Activated CD4-positive, CD25-positive, alpha-beta regulatory T cell (primary cell): ENCODE measurements at regions not wholly inside any gene's neighbourhood (a gene's known extent, or its start where the extent isn't known, plus 50 kb on each side); places are given as distances from the start of the nearest gene placed in this dataset.
"Not testable (repeated sequence)": the region's sequence is repeated elsewhere in the genome, so short reads cannot be mapped to it uniquely, and the experiment has no call there.

Experiments used
- DNase-seq, 4 experiments: peaks; one replicate each; lab custom pipeline; 2025; lab: John Stamatoyannopoulos, UW

DNA sequence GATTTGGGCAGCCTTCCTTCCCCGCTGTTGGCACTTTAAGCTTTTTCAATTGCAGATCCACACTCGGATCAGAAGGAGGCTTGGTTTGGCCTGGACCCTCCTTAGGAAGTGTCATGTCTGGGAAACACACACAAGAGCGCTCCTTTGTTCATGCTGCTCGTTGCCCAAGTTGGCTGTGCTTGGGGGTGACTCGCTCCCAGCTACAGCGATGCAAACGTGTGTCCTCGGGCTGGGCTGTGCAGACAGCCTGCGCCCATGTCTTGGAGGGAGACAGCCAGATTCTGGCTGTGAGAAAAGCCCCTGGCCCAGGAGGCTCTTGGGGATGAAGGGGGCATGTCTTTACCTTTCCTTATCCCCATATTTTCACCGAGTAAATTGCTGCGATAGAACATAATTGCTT is 665.6 kb upstream of the EEF2KMT start:
- no peak for DNase-seq

DNA sequence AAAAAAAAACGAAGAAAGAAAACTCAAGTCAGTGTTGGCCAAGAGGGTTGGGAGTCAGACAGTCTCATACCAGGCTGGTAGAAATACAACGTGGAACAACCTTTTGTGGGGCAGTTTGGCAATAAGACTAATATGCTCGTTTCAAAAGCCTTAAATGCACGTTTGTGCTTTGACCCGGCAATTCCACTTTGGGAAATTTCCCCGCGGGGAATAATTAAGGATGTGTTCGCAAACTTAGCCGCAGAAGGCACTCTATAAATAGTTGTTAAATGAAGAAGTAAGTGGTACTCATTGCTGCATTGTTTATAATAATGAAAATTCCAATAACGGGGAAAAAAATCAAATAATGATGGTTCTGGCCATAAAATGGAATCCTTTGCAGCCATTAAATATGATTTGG is 664.8 kb upstream of the EEF2KMT start:
- no peak for DNase-seq

DNA sequence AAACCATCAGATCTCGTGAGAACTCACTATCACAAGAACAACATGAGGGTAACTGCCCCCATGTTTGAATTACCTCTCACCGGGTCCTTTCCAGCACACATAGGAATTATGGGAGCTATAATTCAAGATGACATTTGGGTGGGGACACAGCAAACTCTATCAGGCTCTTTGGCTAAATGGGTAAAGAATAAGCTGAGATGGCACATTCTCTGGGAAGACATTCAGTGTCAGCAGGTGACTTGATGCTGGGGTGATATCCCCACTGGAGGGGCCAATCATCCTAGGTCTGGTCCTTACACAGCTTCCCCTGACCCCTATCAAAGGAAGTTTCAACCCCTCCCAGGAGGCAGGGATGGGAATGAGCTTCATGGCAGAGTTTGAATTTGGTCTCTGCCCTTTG is 664.0 kb upstream of the EEF2KMT start:
- DNase-seq: no peak

DNA sequence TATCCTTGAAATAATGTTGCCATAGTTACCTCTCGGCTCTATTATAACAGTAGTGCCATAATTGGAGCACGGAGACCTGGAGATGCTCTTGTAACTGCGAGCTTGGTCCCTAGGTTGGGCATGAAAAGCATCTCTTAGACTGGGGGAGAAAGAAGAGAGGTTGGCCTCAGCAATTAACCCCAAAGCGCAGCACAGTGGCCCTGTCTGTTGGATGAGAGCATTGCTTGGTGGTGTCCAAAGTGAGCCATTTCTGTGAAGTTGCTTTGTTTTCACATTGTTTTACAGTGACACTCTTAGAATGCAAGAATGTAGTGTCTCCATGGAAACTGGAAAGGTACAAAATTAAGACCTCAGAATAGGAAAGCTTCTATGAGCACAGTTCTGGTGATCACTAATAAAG is 660.7 kb upstream of the EEF2KMT start:
- DNase-seq: no peak

DNA sequence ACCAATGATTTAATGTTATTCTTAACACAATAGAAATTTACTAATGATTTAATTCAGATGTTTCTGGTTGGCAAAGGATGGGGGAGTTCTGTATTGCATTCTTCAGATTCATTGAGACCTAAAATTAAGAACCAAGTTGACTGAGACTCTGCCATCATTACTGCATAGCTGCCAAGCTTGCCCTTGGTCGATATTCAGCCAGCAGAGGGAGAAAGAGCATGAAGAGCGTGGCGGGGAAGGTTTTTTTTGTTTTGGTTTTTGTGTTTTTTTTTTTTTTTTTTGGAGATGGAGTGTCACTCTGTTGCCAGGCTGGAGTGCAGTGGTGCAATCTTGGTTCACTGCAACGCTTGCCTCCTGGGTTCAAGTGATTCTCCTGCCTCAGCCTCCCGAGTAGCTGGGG is 659.4 kb upstream of the EEF2KMT start:
- DNase-seq: no peak

DNA sequence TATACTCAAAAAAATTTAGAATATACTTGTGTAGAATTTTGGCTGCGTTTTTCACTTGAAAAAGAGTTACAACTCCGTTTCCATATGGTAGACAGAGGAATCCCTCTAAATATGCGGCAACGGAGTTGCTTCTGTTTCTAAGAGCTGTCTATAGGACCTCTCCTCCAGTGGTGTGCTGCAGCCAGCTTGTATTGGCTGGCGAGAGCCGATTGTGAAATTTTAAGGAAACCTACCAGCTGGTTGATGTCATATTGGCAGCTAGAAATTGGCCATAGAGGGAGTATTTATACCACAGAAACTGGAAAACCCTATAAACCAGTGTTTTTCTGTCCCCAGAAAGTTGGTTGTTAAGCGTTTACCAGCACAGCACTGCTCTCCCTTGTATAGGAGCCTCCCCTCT is 655.8 kb upstream of the EEF2KMT start:
- DNase-seq: no peak

DNA sequence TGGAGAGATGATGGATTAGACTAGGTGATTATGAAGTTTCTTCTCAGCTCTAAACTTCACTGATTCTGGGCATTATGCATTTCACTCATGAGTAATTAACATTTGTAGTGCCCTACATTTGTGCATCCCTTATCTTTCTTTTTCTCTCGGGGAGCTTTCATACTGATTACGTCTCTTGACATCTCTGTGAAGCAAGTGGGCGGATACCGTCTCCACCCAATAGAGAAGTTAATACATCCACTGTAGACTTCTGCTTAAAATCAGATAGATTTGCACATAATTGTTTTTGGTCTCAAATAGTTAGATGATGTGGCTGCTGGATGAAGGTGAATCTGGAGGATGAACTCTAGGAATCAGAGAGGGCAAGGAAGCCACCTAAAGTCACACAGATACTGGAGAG is 653.6 kb upstream of the EEF2KMT start:
- no peak for DNase-seq

DNA sequence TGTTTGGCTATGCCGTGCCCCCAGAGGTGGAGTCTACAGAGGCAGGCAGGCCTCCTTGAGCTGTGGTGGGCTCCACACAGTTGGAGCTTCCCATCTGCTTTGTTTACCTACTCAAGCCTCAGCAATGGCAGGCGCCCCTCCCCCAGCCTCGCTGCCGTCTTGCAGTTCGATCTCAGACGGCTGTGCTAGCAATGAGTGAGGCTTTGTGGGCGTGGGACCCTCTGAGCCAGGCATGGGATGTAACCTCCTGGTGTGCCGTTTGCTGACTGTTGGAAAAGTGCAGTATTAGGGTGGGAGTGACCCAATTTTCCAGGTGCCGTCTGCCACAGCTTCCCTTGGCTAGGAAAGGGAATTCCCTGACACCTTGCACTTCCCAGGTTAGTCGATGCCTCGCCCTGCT is 652.8 kb upstream of the EEF2KMT start:
- DNase-seq: not testable (repeated sequence)

DNA sequence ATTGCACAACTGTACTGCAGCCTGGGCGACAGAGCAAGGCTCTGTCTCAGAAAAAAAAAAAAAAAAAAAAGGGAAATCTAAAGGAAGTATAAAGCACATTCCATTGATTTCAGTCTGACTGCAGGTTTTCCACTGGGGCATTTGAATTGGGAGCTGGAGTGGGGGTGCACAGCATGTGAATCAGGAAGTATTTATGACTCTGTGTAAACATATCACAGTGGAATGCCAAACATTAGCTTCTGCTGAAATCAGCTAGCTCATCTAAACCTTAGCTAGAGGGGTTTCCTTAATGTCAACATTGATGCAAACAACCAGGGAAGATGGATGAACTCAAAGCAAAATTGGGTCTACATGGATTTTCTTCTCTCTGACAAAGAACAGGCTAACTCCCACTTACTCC is 641.0 kb upstream of the EEF2KMT start:
- no peak for DNase-seq

DNA sequence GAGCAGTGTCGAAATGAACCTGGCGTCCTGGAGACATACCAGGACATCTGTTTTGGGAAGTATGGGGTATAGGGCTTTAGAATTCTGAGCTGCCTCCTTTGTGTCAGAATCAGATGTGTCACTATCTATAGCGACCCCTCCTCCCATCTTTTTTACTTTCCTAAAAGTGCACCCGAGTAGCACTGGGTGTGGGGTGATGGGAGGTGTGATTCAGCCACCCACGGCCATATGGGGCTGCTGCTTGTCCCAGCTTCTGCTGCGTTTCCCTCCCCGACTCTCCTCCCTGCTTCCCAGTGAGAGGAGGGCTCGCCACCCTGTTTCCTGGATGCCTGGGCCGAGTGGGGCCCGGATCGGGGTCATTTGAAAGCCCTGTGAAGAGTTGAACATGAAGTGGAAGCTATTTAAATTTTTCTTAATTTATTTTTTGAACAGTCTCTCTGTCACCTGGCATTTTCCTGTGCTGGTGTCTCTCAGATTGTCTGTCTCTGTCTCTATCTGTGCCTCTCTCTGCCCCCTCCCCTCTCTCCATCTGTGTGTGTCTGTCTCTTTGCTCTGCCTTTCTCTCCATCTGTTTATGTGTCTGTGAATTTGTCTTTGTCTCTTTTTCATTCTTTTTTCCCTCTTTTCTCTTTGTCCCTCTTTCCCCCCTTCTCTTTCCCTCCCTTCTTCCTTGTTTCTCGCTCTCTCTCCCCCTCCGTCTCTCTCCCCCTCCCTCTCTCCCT is 638.8 kb upstream of the EEF2KMT start:
- no peak for DNase-seq

DNA sequence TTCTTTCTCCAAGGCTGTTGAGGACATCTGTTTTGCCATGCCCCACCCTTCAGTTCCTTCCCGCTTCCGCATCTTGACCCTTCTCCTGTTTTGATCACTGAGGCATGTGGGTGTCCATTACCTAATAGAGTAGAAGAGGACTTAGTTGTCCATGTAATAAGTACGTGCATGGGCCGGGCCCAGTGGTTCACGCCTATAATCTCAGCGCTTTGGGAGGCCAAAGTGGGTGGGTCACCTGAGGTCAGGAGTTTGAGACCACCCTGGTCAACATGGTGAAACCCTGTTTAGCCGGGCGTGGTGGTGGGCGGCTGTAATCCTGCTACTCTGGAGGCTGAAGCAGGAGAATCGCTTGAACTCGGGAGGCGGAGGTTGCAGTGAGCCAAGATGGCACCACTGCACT is 637.8 kb upstream of the EEF2KMT start:
- no peak for DNase-seq

DNA sequence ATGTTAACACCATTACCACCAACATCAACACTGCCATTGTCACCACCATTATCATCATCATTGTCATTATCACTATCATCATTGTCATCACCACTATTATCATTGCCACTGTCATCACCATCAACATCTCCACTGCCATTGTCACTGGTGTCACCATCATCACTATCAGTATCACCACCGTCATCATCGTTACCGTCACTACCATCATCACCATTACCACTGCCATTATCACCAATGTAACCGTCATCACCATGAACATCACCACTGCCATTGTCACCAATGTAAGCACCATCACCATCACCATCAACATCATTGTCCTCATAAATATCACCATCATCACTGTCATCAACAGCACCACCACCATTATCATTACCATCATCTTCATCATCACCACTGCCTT is 633.2 kb upstream of the EEF2KMT start:
- DNase-seq: no peak

DNA sequence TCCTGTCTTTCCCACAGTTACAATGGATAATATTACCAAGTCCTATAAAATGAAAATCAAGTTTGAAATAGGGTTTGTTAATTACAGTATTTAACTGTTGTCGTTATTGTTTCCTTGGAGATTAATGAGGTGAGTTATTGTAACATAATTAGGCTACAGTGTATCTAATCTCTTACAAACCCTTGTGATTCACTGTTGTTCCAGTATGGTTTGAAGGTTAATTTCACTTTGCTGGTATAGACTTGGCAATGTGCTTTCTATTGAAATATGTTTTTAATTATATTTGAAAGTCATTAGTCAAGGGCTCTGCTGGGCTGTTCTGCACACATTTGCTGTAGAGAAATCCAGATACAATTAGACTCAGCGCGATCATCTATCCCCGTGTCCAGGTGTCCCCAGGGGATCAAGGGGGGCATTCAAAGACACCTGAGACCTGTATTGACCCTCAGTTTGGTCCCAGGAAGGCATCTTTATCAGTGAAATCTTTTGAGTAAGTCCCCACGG is 624.6 kb upstream of the EEF2KMT start:
- DNase-seq: no peak

DNA sequence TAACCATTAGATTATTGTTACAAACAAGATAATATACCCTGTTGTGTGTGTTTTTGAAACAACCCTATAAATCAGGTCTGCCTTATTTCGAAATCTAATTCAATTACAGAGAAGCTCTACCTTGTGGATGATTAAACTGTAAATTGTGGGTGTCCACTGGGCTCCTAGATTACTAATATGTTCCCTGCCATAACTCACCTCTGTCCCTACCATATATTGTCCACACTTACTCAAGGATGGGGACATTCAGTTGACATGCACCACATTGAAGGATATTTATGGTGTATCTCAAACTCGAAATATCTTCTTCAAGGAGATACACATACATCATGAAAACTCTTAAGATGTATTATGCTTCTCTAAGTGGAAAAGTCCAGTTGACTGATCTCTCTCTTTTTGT is 617.6 kb upstream of the EEF2KMT start:
- no peak for DNase-seq

DNA sequence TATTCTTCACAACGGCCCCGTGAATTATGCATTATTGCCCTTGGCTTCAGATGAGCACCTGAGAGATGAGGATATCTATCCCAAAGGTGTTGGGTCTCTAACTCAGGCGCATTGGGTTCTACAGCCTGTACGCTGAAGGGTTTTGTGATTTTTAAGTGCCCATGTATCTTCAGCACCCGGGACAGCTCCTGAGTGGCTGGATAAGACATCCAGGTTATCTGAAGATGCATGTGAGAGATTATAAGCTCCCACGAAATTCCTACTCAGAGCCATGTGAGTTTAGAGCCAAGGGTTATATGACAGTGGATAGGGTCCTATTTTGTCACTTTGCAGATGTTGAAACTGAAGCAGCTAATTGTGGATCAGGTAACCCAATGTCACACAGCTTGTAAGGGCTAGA is 612.3 kb upstream of the EEF2KMT start:
- DNase-seq: no peak

DNA sequence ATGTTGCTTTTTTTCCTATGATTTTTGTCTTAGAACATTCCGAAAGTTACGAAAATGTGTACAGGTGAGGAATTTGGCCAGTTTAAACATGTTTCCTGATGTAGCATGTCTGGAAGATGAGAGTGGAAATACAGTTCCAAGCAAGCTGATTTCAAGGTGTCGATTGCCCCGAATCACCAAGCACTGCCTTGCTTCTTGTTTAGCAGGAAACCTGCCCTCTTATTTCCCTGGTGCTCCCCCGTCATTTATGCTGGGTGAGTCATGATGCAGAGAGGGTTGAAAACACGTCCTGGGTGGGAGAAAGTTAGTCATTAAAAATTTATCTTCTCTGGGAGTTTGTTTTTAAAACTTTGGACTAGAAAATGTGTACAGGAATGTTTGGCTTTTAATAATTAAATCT is 608.6 kb upstream of the EEF2KMT start:
- DNase-seq: no peak

DNA sequence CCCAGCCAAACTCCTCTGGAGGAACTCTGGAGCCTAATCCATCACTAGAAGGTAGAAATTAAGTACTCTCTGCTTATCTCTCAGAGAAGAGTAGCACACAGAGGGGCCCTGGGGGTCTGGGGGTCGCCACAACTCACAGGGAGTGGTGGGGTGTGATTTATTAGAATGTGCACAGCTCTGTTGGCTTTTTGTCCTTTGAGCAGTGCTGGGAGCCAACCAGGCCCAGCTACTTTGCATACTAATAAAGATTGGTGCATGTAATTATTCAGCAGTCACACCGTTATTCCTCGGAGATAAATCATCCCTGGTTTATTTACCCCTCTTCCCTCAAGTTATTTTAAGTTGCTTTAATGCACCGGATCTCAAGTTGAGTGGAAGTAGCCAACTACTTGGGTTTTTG is 606.7 kb upstream of the EEF2KMT start:
- no peak for DNase-seq

DNA sequence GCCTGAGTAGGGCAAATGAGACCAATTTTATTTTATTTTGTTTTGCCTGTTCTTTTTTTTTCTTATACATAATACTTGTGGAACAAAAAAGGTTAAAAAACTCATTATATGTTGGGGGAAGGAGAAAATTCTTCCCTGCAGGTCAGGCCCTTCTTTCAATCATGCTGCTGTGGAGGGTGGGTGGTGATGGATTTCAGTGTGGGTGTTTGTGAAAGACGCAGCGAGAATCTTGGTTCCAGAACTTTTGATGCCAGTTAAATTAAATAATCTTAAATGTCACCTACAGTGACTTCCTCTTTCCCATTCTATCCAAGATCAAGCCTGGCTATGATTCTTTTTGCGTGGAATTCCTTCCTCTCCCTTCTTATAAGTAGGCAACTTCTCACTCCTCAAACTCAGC is 595.8 kb upstream of the EEF2KMT start:
- no peak for DNase-seq

DNA sequence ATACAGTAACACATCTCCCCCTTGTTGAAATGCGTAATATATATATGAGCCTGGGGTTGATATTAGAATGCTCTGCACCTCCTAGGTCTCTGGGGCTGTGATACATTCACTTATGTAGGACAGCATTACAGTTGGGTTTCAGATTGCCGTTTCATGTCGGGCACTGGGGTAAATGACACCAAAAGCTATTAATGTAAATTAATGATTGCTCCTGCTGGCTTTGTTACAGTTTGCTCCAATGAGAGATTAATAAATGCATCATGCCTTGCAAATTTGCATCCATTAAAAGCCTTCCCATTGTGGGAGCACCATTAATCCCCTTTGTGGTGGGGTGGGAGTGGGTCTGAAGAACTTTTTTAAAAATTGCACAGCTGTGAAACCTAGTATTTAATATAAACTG is 584.4 kb upstream of the EEF2KMT start:
- no peak for DNase-seq

DNA sequence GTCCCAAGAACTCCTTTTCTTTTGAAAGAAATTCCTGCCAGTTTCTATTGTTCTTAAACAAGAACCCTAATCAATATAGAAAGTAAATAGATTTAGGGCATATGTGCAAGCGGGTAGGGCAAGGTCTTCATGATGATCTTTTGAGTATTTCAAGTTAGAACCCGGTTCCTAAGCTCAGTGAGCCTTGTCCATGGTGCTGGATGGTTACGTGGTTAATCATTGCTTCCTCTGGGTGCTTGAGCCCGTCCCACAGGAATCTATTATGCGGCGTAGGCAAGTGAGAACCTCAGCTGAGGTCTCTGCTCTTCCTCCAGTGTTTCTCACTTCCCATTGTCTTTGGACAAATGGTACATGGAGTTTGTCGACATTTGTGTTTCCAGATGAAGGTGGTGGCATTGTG is 580.8 kb upstream of the EEF2KMT start:
- DNase-seq: no peak

DNA sequence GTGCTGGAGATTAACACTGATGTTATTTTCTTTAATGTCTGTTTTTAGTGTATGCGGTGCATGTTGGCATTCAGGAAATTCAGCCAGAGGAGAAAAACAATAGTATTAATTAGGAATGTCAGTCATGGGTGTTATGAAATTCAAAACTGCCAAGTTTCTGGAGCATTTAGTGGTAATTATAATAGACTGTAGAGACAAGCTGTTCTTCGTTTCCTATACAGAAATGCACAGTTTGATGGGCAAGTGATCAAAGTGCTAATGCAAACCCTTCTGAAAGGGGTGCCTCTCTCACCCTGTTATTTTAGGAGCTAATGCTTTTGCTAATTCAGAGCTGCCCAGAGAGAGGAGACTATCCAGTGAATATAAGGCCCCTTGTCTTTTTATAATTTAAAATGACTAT is 573.8 kb upstream of the EEF2KMT start:
- DNase-seq: no peak

DNA sequence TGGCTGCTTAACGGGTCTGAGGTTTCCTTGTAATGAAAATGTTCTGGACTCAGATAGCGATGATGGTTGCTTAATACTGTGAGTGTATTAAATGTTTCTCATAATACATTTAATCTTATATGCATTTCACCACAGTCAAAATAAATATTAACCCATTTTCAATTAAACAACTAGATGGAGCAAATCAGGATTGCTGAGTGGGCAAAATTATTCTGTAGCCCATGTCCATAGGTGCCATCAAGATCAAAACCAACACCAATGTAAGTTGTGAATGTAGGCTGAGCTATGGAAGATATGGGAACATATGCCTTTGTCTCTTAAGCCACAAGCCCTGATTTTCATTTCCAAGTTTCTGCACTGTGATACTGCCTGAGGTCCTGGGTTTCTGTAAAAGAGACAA is 572.6 kb upstream of the EEF2KMT start:
- DNase-seq: no peak

DNA sequence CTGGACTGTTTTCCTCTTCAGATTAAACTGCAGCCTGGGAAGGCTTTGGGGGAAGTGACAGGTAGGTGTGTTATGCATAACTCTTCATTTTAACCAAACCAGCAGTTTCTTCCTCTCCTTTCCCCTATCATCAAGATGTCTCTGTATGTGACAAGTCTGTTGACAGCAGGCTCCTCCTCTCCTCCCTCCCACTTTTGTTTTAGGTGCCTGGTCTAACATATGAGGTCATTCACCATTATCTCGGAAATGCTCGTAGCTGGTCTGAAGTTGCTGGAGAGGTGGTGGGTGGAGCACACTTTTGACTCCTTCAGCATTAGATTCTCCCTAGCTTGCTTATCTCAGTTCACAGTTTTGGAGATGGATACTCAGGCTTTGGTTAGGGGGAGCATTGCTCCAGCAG is 571.0 kb upstream of the EEF2KMT start:
- no peak for DNase-seq

DNA sequence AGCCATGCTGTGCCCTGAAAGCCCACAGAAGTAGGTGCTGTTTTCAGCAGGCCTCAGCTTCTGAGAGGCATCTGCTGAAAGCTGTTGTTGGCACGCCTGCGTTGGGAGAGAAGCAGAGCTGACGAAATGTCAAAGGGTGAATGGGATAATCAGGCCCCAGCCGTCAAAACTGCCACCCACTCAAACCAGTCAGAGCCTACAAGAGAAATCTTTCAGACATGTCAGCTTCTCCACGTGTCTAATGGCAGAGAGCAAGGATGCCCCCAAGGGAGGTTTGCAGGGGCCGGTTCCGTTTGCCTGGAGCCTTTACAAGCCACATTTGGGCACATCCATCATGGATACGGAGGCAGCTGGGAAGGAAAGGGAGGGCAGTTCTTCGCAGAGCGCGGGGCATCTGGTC is 568.2 kb upstream of the EEF2KMT start:
- no peak for DNase-seq

DNA sequence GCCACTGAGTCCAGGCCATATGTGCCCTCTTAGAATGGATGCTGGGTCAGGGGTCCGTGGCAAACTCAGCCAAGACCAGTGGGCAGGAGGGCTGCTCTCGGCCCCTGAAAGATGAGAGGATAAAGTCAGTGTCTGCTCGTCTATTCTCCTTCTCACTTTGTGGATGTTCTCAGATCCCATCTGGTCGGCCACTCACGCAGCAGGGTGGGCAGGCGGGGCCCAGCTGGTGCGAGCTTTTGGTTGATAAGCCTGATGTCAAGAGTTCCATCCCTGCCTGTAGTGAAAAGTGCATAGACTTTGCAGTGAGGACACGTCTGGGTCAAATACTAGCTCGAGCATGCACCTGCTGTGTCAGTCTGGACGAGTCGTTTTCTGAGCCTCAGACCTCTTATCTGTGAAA is 556.2 kb upstream of the EEF2KMT start:
- DNase-seq: no peak
